ENCODE measurements at regions not wholly inside any gene's neighbourhood (a gene's known extent, or its start where the extent isn't known, plus 50 kb on each side); places are given as distances from the start of the nearest gene placed in this dataset.

DNA sequence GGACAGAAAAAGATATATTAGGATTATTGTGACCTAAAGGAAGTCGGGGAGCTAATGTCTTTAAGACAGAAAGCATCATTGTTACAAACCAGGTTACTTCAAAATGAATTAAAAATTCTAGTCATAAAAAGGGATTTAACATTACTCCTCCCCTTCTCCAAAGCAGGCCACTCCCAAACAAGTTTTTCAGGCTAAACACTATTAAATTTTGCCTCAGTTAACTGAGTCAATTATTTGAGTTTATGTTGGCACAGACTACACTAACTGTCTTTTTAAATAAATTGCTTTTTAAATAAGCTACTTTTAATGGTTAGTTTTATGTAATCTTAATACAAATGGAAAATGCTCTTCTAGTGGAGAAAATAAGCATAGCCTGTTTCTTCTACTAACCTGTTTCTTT lies 395.0 kb upstream of the DUSP10 start:
- H3K14ac ChIP-seq (ENCODE audit: insufficient read depth, low read length) = no peak overlapping the region
- Mint-ChIP-seq H3K4me1 (no peaks in the 10 kb centered on the region), H3K36me3 (ENCODE audit: insufficient read depth in 1 of 3, low read depth in 3 of 3) (peaks cover 0 to 14% (median 4%) of the 10 kb centered on the region in 3 experiments; a peak in 5 of 7 replicates), H3K9me3 (peaks cover 27 to 31% of the 10 kb centered on the region in 2 experiments; a peak in 4 of 5 replicates), H3K27me3 (ENCODE audit: low read depth) (no peaks in the 10 kb centered on the region), H3K27ac (no peak overlapping the region), H3K4me3 (no peak overlapping the region)
- no peak overlapping the region for H3K4ac ChIP-seq (ENCODE audit: low read depth, low read length)
- H4K8ac ChIP-seq (replicated peaks; ENCODE audit: insufficient read length, low read depth, low read length) = no peak overlapping the region
- H3K23me2 ChIP-seq (ENCODE audit: insufficient read length, low read depth, low read length, poor library complexity, severe bottlenecking) = no peaks in the 10 kb centered on the region
- H2BK120ac ChIP-seq (ENCODE audit: low read depth, low read length, poor library complexity, severe bottlenecking) = no peak overlapping the region
- H3K23ac ChIP-seq (ENCODE audit: insufficient read length, low read depth, low read length) = no peak overlapping the region
- no peaks in the 10 kb centered on the region for H3K79me1 ChIP-seq (ENCODE audit: insufficient read depth, low read depth, low read length, poor library complexity, severe bottlenecking)
- H3K79me2 ChIP-seq (ENCODE audit: insufficient read depth, low read length) = no peaks in the 10 kb centered on the region
- no peak overlapping the region for H4K91ac ChIP-seq (ENCODE audit: insufficient read length, low read depth, low read length)
- WGBS (ENCODE audit: extremely low coverage, insufficient read length, low lambda C conversion rate) = no CpG with 5 or more reads among the region's 1 CpG
- H3K4me2 ChIP-seq (ENCODE audit: insufficient read depth, insufficient read length, low read length) = no peak overlapping the region
- no peaks in the 10 kb centered on the region for H4K20me1 ChIP-seq (ENCODE audit: control insufficient read depth, insufficient read depth, insufficient read length)
- no peak overlapping the region for H2AK5ac ChIP-seq (ENCODE audit: insufficient read length, low read length)
- H3K4me1 ChIP-seq (ENCODE audit: insufficient read depth, low read length) = no peaks in the 10 kb centered on the region
- H2BK12ac ChIP-seq (ENCODE audit: insufficient read length, low read depth, low read length) = no peak overlapping the region
- H2BK20ac ChIP-seq (ENCODE audit: low read depth, low read length, poor library complexity, severe bottlenecking) = no peak overlapping the region
- no peak overlapping the region for H3K9ac ChIP-seq (ENCODE audit: extremely low read depth, insufficient read length, low read length)
- H2BK15ac ChIP-seq (ENCODE audit: low read depth, low read length) = no peak overlapping the region
- no peak overlapping the region for H3K27ac ChIP-seq (ENCODE audit: insufficient read length, low read depth, low read length)
- no peak for DNase-seq
- H3K27me3 ChIP-seq (ENCODE audit: insufficient read depth, low read length) = no peaks in the 10 kb centered on the region
- no peak overlapping the region for H3T11ph ChIP-seq (ENCODE audit: low read length)
- no peak overlapping the region for H4K5ac ChIP-seq (ENCODE audit: insufficient read length, low read depth, low read length)
- H3K9me3 ChIP-seq (ENCODE audit: control insufficient read depth, low read depth, low read length) = no peaks in the 10 kb centered on the region
- no peak overlapping the region for H3K56ac ChIP-seq (ENCODE audit: insufficient read length, low read depth, low read length)
- TF ChIP-seq CTCF (conservative IDR thresholded peaks at IDR 0.05) = no peak
- no peak overlapping the region for H3K18ac ChIP-seq (ENCODE audit: insufficient read length, low read depth, low read length)
- no peak overlapping the region for H2BK5ac ChIP-seq (ENCODE audit: insufficient read length, low read length)
- H2AFZ ChIP-seq (ENCODE audit: low read length) = no peak overlapping the region
